Thyroid gland (tissue), 4 donors: ENCODE measurements at regions not wholly inside any gene's neighbourhood (a gene's known extent, or its start where the extent isn't known, plus 50 kb on each side); places are given as distances from the start of the nearest gene placed in this dataset.
"Not testable (repeated sequence)": the region's sequence is repeated elsewhere in the genome, so short reads cannot be mapped to it uniquely, and the experiment has no call there.

ENCODE experiments used
- DNase-seq, 2 donors: peaks; one replicate each; pipeline ENCODE4 v3.0.0-alpha.2; 2019
- H3K27ac ChIP-seq, 3 donors: fragments of 200-600 bp; sonication (generic); 1 replicate in 2 of 3; 2 replicates in 1 of 3; pipeline ENCODE4 v1.5.1; 2016 to 2019; ENCODE audit warnings: mild to moderate bottlenecking in 1 of 3, moderate library complexity in 1 of 3
- H3K27me3 ChIP-seq: fragments of 200-600 bp; sonication (generic); one replicate; pipeline ENCODE4 v1.5.1; 2019
- H3K36me3 ChIP-seq, 2 donors: fragments of 200-600 bp; sonication (generic); one replicate each; pipeline ENCODE4 v1.5.1; 2016 to 2019
- H3K4me1 ChIP-seq, 2 donors: fragments of 200-600 bp; sonication (generic); one replicate each; pipeline ENCODE4 v1.5.1; 2017 to 2019
- H3K4me3 ChIP-seq, 3 donors: fragments of 200-600 bp; sonication (generic); replicated peaks in 1 of 3; 1 replicate in 2 of 3; 2 replicates in 1 of 3; pipeline ENCODE4 v1.5.1; 2016; ENCODE audit warnings: mild to moderate bottlenecking in 1 of 3
- H3K9me3 ChIP-seq: fragments of 200-600 bp; sonication (generic); one replicate; pipeline ENCODE4 v1.5.1; 2017
- POLR2A ChIP-seq, 2 donors: fragments of 450-650 bp; IDR thresholded peaks; one replicate each; pipeline ENCODE4 v1.6.1; 2017; ENCODE audit warnings: antibody characterized with exemption in 2 of 2, mild to moderate bottlenecking in 2 of 2, moderate library complexity in 1 of 2
- WGBS, 2 donors: methylation state at CpG; one replicate each; pipeline ENCODE4 v1.1.5; 2017; 5-methylcytosine and 5-hydroxymethylcytosine counted together
- intact Hi-C: fragments of 100-400 bp; cut with DNase I; formaldehyde crosslinking; loops from one replicate; pipeline ENCODE4 v1.15.1; 2023
- TF ChIP-seq, protein P1 (sequence below), 6 experiments: fragments of 200-600 bp in 3 of 6; fragments of 450-650 bp in 3 of 6; sonication (generic) in 3 of 6; IDR thresholded peaks; one replicate each; pipeline ENCODE4 v1.5.1; 2016 to 2019; ENCODE audit warnings: antibody characterized with exemption in 6 of 6, mild to moderate bottlenecking in 2 of 6, inconsistent platforms in 1 of 6, moderate library complexity in 1 of 6

DNA sequence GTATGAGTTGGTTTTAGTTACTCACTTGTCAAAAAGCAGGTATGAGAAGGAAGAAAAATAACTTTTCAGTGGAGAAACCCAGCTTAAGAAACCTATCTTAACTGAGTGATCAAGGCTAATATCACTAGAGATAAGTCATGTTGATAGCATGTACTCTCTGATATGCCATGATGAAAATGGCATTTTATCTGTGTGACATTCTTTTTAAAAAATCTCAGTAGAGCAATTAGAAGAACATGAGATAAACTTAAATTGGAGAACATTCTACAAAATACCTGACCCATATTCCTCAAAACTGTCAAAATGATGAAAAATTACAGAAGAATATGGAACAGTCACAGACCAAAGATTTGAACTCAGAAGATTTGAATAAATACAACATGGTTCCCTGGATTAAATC is 912.4 kb upstream of the ATXN7L3B start:
- Histone ChIP-seq H3K27ac (no peak overlapping the region), H3K27me3 (no peaks in the 10 kb centered on the region), H3K4me3 (no peak overlapping the region), H3K9me3 (no peaks in the 10 kb centered on the region), H3K4me1 (no peaks in the 10 kb centered on the region), H3K36me3 (no peaks in the 10 kb centered on the region)
- DNase-seq, result no peak
- TF ChIP-seq POLR2A (IDR thresholded peaks at IDR 0.05), result no peak
- TF ChIP-seq, protein P1, sequence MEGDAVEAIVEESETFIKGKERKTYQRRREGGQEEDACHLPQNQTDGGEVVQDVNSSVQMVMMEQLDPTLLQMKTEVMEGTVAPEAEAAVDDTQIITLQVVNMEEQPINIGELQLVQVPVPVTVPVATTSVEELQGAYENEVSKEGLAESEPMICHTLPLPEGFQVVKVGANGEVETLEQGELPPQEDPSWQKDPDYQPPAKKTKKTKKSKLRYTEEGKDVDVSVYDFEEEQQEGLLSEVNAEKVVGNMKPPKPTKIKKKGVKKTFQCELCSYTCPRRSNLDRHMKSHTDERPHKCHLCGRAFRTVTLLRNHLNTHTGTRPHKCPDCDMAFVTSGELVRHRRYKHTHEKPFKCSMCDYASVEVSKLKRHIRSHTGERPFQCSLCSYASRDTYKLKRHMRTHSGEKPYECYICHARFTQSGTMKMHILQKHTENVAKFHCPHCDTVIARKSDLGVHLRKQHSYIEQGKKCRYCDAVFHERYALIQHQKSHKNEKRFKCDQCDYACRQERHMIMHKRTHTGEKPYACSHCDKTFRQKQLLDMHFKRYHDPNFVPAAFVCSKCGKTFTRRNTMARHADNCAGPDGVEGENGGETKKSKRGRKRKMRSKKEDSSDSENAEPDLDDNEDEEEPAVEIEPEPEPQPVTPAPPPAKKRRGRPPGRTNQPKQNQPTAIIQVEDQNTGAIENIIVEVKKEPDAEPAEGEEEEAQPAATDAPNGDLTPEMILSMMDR (IDR thresholded peaks at IDR 0.05), result no peak
- intact Hi-C loops, result no loop called here

DNA sequence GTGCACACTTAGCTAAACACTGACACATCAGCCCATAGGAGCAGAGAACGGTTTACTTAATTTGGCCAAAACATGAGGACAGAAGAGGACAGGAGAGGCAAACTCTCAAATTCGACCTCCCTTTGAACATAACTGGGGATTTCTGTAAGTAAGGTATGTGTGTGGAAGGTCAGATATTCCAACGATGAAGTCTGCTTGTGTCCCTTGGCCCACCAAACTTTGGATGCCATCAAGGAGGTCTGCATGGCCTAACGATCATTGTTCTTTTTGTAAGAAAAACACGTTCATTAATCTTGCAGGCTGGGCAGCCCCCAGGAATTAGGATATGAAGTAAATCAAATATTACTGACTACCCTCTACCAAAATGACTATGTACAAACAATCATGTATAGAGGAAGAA is 908.5 kb upstream of the ATXN7L3B start:
- intact Hi-C loops, result no loop called here
- Histone ChIP-seq H3K4me1 (no peaks in the 10 kb centered on the region), H3K27ac (no peak overlapping the region), H3K9me3 (no peaks in the 10 kb centered on the region), H3K27me3 (no peaks in the 10 kb centered on the region), H3K36me3 (no peaks in the 10 kb centered on the region), H3K4me3 (no peak overlapping the region)
- TF ChIP-seq POLR2A (IDR thresholded peaks at IDR 0.05), result no peak
- TF ChIP-seq, protein P1 (IDR thresholded peaks at IDR 0.05), result no peak
- WGBS, 2 donors, result 79 to 80% methylated on average over 5 of the region's 5 CpGs
- no peak for DNase-seq

DNA sequence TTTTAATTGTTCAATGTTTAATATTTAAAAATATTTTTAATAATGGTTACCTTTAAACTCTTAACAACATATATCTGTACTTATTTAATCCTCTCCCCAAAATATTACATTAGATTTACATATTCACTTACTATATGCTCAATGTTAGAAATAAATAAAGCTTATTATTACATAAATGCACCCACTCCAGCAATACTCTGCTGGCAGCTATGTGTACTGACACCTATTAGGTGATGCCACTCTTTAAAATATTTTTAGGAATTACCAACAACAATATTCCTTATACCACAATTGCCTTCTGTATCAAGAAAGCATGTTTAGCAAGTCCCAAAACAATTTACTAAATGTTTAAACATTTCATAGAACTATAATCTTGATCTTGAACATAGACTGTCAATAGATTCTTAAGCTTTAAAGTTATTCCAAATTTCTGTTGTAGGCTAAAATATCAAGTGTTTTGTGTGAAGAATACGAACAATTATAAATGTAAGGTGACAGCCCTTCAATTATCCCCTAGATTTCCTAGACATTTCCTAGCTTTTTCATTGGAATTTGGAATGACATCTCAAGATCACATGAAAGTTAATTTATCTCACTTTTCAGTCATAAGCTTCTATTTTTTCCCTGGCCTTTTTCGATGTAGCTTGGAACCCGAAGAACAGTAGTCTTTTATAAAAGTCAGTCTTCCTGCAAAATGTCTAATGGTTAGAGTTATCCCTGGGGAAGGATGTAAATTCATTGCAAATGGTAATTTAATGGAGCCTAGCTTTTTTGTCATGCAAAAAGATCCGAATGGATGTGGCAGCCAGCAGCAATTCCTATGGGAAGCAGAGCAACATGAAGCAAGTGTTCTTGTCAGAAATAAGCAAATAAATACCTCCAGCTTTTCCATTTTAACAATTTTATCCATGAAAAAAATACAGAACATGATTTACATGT is 907.5 kb upstream of the ATXN7L3B start:
- TF ChIP-seq, protein P1 (IDR thresholded peaks at IDR 0.05), result no peak
- no peak for TF ChIP-seq POLR2A (IDR thresholded peaks at IDR 0.05)
- no peak overlapping the region for H3K27ac ChIP-seq
- WGBS, 2 donors, result 30 to 33% methylated on average over 4 of the region's 4 CpGs
- H3K27me3 ChIP-seq, result no peaks in the 10 kb centered on the region
- no peak overlapping the region for H3K4me3 ChIP-seq
- intact Hi-C loops, result no loop called here
- no peaks in the 10 kb centered on the region for H3K36me3 ChIP-seq
- no peak for DNase-seq
- no peaks in the 10 kb centered on the region for H3K4me1 ChIP-seq
- no peaks in the 10 kb centered on the region for H3K9me3 ChIP-seq

DNA sequence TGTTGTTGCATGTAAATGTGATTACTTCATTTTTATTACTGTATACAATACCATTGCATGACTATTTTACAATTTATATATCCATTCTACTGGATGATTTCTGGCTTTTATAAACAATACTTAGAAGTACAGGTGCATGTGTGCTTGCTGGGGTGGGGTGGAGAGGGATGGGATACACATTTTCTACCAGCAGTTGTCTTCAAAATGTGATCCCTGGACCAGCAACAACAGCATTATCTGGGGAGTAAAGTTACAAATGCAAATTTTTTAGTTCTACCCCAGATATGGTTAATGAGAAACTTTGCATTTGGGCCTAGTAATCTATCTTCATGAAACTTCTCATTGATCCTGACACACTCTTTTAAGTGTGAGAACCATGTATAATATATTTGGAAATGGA is 905.4 kb upstream of the ATXN7L3B start:
- intact Hi-C loops, result no loop called here
- H3K27ac ChIP-seq, result no peak overlapping the region
- H3K4me3 ChIP-seq, result no peak overlapping the region
- TF ChIP-seq, protein P1 (IDR thresholded peaks at IDR 0.05), result no peak
- no peak for TF ChIP-seq POLR2A (IDR thresholded peaks at IDR 0.05)
- no peaks in the 10 kb centered on the region for H3K27me3 ChIP-seq
- DNase-seq, result no peak
- no peaks in the 10 kb centered on the region for H3K4me1 ChIP-seq
- no peaks in the 10 kb centered on the region for H3K9me3 ChIP-seq
- no peaks in the 10 kb centered on the region for H3K36me3 ChIP-seq

DNA sequence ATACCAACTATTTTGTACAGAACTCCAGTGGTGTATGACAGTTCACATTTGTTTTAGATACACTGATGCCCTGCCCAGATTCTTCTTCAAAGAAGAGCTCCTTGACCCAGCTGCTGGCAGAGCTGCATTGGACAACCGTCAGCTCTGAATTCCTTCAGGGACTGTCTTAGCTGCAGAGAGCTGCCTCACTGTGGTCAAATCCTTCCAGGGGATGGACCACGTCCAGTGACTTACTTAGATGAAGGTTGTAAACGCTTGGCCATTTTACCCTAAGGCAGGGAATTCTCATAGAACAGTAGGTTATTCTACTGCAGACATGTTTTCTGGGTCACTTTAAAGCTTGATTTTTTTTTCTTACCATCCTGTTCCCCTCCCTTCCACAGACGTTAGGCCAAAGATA is 905.0 kb upstream of the ATXN7L3B start:
- H3K9me3 ChIP-seq, result no peaks in the 10 kb centered on the region
- no peak overlapping the region for H3K27ac ChIP-seq
- 59 to 67% methylated on average over 4 of the region's 4 CpGs for WGBS, 2 donors
- intact Hi-C loops, result no loop called here
- no peaks in the 10 kb centered on the region for H3K4me1 ChIP-seq
- DNase-seq, result no peak
- H3K4me3 ChIP-seq, result no peak overlapping the region
- TF ChIP-seq, protein P1 (IDR thresholded peaks at IDR 0.05), result no peak
- no peak for TF ChIP-seq POLR2A (IDR thresholded peaks at IDR 0.05)
- no peaks in the 10 kb centered on the region for H3K36me3 ChIP-seq
- no peaks in the 10 kb centered on the region for H3K27me3 ChIP-seq

DNA sequence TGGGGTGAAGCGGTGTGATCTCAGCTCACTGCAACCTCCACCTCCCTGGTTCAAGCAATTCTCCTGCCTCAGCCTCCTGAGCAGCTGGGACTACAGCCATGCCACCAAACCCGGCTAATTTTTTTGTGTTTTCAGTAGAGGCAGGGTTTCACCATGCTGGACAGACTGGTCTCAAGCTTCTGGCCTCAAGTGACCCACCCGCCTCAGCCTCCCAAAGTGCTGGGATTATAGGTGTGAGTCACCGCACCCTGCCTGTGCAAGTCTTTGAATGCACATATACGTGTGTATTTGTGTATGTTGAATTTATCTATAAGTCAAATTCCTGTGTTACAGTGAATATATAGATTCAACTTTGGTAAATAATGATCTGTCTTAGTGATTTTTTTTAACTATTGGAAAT is 898.2 kb upstream of the ATXN7L3B start:
- H3K36me3 ChIP-seq, DNase-seq, H3K27me3 ChIP-seq, H3K27ac ChIP-seq, H3K4me1 ChIP-seq, H3K4me3 ChIP-seq, H3K9me3 ChIP-seq, intact Hi-C loops: not testable (repeated sequence)
- WGBS, 2 donors, result 91 to 94% methylated on average over 5 of the region's 5 CpGs
